ENCODE measurements at regions not wholly inside any gene's neighbourhood (a gene's known extent, or its start where the extent isn't known, plus 50 kb on each side); places are given as distances from the start of the nearest gene placed in this dataset.

GRCh38 chr13:43992211-43992610 is 112.5 kb downstream of the LACC1 start:
- DNase-seq (no peak), ATAC-seq (no peak), FAIRE-seq (no peak)
- no peaks in the 10 kb centered on the region for H3K27me3 ChIP-seq
- no peaks in the 10 kb centered on the region for H3K36me3 ChIP-seq
- H3K4me3 ChIP-seq = no peak overlapping the region
- 45 to 54% methylated on average over 1 of the region's 1 CpG for WGBS, 2 donors
- TF ChIP-seq, protein P1, sequence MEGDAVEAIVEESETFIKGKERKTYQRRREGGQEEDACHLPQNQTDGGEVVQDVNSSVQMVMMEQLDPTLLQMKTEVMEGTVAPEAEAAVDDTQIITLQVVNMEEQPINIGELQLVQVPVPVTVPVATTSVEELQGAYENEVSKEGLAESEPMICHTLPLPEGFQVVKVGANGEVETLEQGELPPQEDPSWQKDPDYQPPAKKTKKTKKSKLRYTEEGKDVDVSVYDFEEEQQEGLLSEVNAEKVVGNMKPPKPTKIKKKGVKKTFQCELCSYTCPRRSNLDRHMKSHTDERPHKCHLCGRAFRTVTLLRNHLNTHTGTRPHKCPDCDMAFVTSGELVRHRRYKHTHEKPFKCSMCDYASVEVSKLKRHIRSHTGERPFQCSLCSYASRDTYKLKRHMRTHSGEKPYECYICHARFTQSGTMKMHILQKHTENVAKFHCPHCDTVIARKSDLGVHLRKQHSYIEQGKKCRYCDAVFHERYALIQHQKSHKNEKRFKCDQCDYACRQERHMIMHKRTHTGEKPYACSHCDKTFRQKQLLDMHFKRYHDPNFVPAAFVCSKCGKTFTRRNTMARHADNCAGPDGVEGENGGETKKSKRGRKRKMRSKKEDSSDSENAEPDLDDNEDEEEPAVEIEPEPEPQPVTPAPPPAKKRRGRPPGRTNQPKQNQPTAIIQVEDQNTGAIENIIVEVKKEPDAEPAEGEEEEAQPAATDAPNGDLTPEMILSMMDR (IDR thresholded peaks at IDR 0.05) = no peak
- intact Hi-C loops (cut with DNase I) = no loop called here
- no peak overlapping the region for H3K27ac ChIP-seq
- no peaks in the 10 kb centered on the region for H3K4me1 ChIP-seq
- H3K9me3 ChIP-seq = no peaks in the 10 kb centered on the region

GRCh38 chr13:43994999-43995859 is 115.5 kb downstream of the LACC1 start:
- DNase-seq (no peak), FAIRE-seq (no peak), ATAC-seq (no peak)
- Histone ChIP-seq H3K27me3 (no peaks in the 10 kb centered on the region), H3K4me3 (no peak overlapping the region), H3K4me1 (no peaks in the 10 kb centered on the region), H3K36me3 (no peaks in the 10 kb centered on the region), H3K27ac (no peak overlapping the region), H3K9me3 (no peaks in the 10 kb centered on the region)
- intact Hi-C loops (cut with DNase I) = no loop called here
- TF ChIP-seq, protein P1 (IDR thresholded peaks at IDR 0.05) = no peak
- WGBS, 2 donors = 90 to 93% methylated on average over 7 of the region's 7 CpGs

GRCh38 chr13:43996221-43996620 is 116.5 kb downstream of the LACC1 start:
- intact Hi-C loops (cut with DNase I) = no loop called here
- WGBS, 2 donors = 68 to 77% methylated on average over 1 of the region's 1 CpG
- no peak for DNase-seq
- ATAC-seq = no peak
- Histone ChIP-seq H3K27me3 (no peaks in the 10 kb centered on the region), H3K4me1 (no peaks in the 10 kb centered on the region), H3K36me3 (no peaks in the 10 kb centered on the region), H3K4me3 (no peak overlapping the region), H3K27ac (no peak overlapping the region), H3K9me3 (no peaks in the 10 kb centered on the region)
- FAIRE-seq = no peak
- TF ChIP-seq, protein P1 (IDR thresholded peaks at IDR 0.05) = no peak

GRCh38 chr13:44003481-44003880 is 123.8 kb downstream of the LACC1 start:
- WGBS, 2 donors = 69 to 83% methylated on average over 2 of the region's 2 CpGs
- TF ChIP-seq, protein P1 (IDR thresholded peaks at IDR 0.05) = no peak
- no peak for FAIRE-seq

DNA sequence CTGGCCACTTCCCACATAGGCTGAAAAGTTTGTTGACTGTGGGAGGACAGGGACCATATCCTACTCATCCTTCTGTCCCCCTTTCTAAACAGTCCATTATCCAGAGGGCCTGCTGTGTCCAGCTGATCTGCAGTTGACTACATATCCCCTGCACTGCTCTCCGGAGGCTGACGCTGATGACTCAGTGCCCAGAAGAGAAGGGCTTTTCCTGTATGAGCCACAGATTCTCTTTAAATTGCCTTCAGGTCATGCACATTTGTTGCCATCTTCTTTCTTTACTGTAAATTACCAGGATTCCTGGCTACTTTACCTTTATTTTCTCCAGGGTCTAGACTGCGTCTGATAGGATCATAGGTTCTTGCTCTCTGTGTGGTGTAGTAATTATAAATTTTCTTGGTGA is 125.2 kb downstream of the LACC1 start:
- H3K27me3 ChIP-seq = no peaks in the 10 kb centered on the region
- FAIRE-seq (no peak), ATAC-seq (no peak), DNase-seq (no peak)
- no peaks in the 10 kb centered on the region for H3K4me1 ChIP-seq
- no peak overlapping the region for H3K4me3 ChIP-seq
- 82 to 89% methylated on average over 3 of the region's 3 CpGs for WGBS, 2 donors
- no peaks in the 10 kb centered on the region for H3K9me3 ChIP-seq
- H3K27ac ChIP-seq = no peak overlapping the region
- TF ChIP-seq, protein P1 (IDR thresholded peaks at IDR 0.05) = no peak
- H3K36me3 ChIP-seq = no peaks in the 10 kb centered on the region
- intact Hi-C loops (cut with DNase I) = no loop called here

More at GRCh38 chr13:44003481-44003880, 123.8 kb downstream of the LACC1 start:
- Histone ChIP-seq H3K9me3 (no peaks in the 10 kb centered on the region), H3K27ac (no peak overlapping the region), H3K36me3 (no peaks in the 10 kb centered on the region), H3K27me3 (no peaks in the 10 kb centered on the region), H3K4me3 (no peak overlapping the region), H3K4me1 (no peaks in the 10 kb centered on the region)
- ATAC-seq (no peak), DNase-seq (no peak)
- intact Hi-C loops (cut with DNase I) = no loop called here
